ENCODE measurements at regions not wholly inside any gene's neighbourhood (a gene's known extent, or its start where the extent isn't known, plus 50 kb on each side); places are given as distances from the start of the nearest gene placed in this dataset.

- Histone ChIP-seq H3K27me3 (ENCODE audit: low read length) (peaks cover 62% of the 10 kb centered on the region), H3K36me3 (ENCODE audit: low read depth, low read length) (no peaks in the 10 kb centered on the region), H3K27ac (ENCODE audit: low read length) (no peak overlapping the region), H4K20me1 (ENCODE audit: low read length) (no peaks in the 10 kb centered on the region), H3K4me2 (ENCODE audit: low read length) (no peak overlapping the region), H3K79me2 (ENCODE audit: low read length) (no peaks in the 10 kb centered on the region), H3K4me3 (ENCODE audit: low read length) (no peak overlapping the region), H3K9me3 (ENCODE audit: low read length) (no peaks in the 10 kb centered on the region), H3F3A (ENCODE audit: low read length, unreplicated experiment) (no peaks in the 10 kb centered on the region), H3K9ac (ENCODE audit: low read length) (no peak overlapping the region), H2AFZ (ENCODE audit: low read length) (no peak overlapping the region), H3K9me2 (replicated peaks; ENCODE audit: low read length) (no peaks in the 10 kb centered on the region), H3K4me1 (ENCODE audit: insufficient read depth, low read length) (no peaks in the 10 kb centered on the region)
- CTCF ChIA-PET, result no interaction called here
- intact Hi-C loops (cut with micrococcal nuclease), result no loop called here
- POLR2A ChIA-PET (ENCODE audit: unreplicated experiment), result no interaction called here
- DNase-seq (no peak), ATAC-seq (no peak)
- BruUV-seq (replicated peaks), result no TSS peak
- TF ChIP-seq EZH2 (IDR thresholded peaks at IDR 0.05; ENCODE audit: low read length, unreplicated experiment) (no peak), EZH2phosphoT487 (IDR thresholded peaks at IDR 0.05; ENCODE audit: borderline replicate concordance, low read length) (no peak), CTCF (conservative IDR thresholded peaks at IDR 0.05; ENCODE audit: low read depth, low read length) (no peak)
Measured at GRCh38 chr10:131436458-131436857, 124.9 kb upstream of the TCERG1L start.

- TF ChIP-seq EZH2phosphoT487 (IDR thresholded peaks at IDR 0.05; ENCODE audit: borderline replicate concordance, low read length), result no peak
- TF ChIP-seq EZH2 (IDR thresholded peaks at IDR 0.05; ENCODE audit: low read length, unreplicated experiment), result no peak
- no peak for TF ChIP-seq CTCF (conservative IDR thresholded peaks at IDR 0.05; ENCODE audit: low read depth, low read length)
- ChIA-PET POLR2A (ENCODE audit: unreplicated experiment) (no interaction called here), CTCF (no interaction called here)
- Histone ChIP-seq H2AFZ (ENCODE audit: low read length) (no peak overlapping the region), H3K36me3 (ENCODE audit: low read depth, low read length) (no peaks in the 10 kb centered on the region), H3K4me2 (ENCODE audit: low read length) (no peak overlapping the region), H3K79me2 (ENCODE audit: low read length) (no peaks in the 10 kb centered on the region), H3K27me3 (ENCODE audit: low read length) (peaks cover 56% of the 10 kb centered on the region), H3K9ac (ENCODE audit: low read length) (no peak overlapping the region), H4K20me1 (ENCODE audit: low read length) (no peaks in the 10 kb centered on the region), H3K4me1 (ENCODE audit: insufficient read depth, low read length) (no peaks in the 10 kb centered on the region), H3K9me2 (replicated peaks; ENCODE audit: low read length) (no peaks in the 10 kb centered on the region), H3K4me3 (ENCODE audit: low read length) (no peak overlapping the region), H3F3A (ENCODE audit: low read length, unreplicated experiment) (no peaks in the 10 kb centered on the region), H3K27ac (ENCODE audit: low read length) (no peak overlapping the region), H3K9me3 (ENCODE audit: low read length) (no peaks in the 10 kb centered on the region)
- no TSS peak for BruUV-seq (replicated peaks)
- DNase-seq, result no peak
- intact Hi-C loops (cut with micrococcal nuclease), result no loop called here
- no peak for ATAC-seq
Measured at GRCh38 chr10:131437556-131438475, 126.3 kb upstream of the TCERG1L start.

- Histone ChIP-seq H3K9me3 (ENCODE audit: low read length) (no peaks in the 10 kb centered on the region), H3K9ac (ENCODE audit: low read length) (no peak overlapping the region), H4K20me1 (ENCODE audit: low read length) (no peaks in the 10 kb centered on the region), H3K4me2 (ENCODE audit: low read length) (no peak overlapping the region), H3F3A (ENCODE audit: low read length, unreplicated experiment) (no peaks in the 10 kb centered on the region), H3K27me3 (ENCODE audit: low read length) (peaks cover 53% of the 10 kb centered on the region), H3K27ac (ENCODE audit: low read length) (no peak overlapping the region), H3K79me2 (ENCODE audit: low read length) (no peaks in the 10 kb centered on the region), H3K4me1 (ENCODE audit: insufficient read depth, low read length) (no peaks in the 10 kb centered on the region), H2AFZ (ENCODE audit: low read length) (no peak overlapping the region), H3K4me3 (ENCODE audit: low read length) (no peak overlapping the region), H3K36me3 (ENCODE audit: low read depth, low read length) (no peaks in the 10 kb centered on the region), H3K9me2 (replicated peaks; ENCODE audit: low read length) (no peaks in the 10 kb centered on the region)
- POLR2A ChIA-PET (ENCODE audit: unreplicated experiment), result no interaction called here
- DNase-seq, result no peak
- CTCF ChIA-PET, result no interaction called here
- intact Hi-C loops (cut with micrococcal nuclease), result no loop called here
- BruUV-seq (replicated peaks), result no TSS peak
- TF ChIP-seq EZH2 (IDR thresholded peaks at IDR 0.05; ENCODE audit: low read length, unreplicated experiment), result no peak
- no peak for TF ChIP-seq CTCF (conservative IDR thresholded peaks at IDR 0.05; ENCODE audit: low read depth, low read length)
- TF ChIP-seq EZH2phosphoT487 (IDR thresholded peaks at IDR 0.05; ENCODE audit: borderline replicate concordance, low read length), result no peak
- no peak for ATAC-seq
Measured at GRCh38 chr10:131438665-131439064, 127.1 kb upstream of the TCERG1L start.
